RWPE1 (cell line): ENCODE measurements at regions not wholly inside any gene's neighbourhood (a gene's known extent, or its start where the extent isn't known, plus 50 kb on each side); places are given as distances from the start of the nearest gene placed in this dataset.

Experiments
- CTCF ChIA-PET: fragments of 350-600 bp; sonication (Branson Sonifier 250); formaldehyde crosslinking; extraction: SDS; loops from one replicate; lab custom pipeline; 2021; lab: Yijun Ruan, JAX
- POLR2A ChIA-PET: fragments of 400-600 bp; formaldehyde crosslinking; extraction: SDS; loops from one replicate; lab custom pipeline; 2020; ENCODE audit warnings: antibody characterized with exemption; ENCODE audit not compliant: low non-redundant PET; lab: Yijun Ruan, JAX
- DNase-seq: peaks from one replicate; pipeline ENCODE4 v3.0.0; 2012; ENCODE audit warnings: low spot score
- H3K27ac ChIP-seq: fragments of 450-650 bp; 2 replicates; pipeline ENCODE4 v1.5.1; 2017
- TF ChIP-seq, protein P1 (sequence below): fragments of 450-650 bp; conservative IDR thresholded peaks from 2 replicates; pipeline ENCODE4 v1.5.1; 2017; ENCODE audit warnings: low read depth, mild to moderate bottlenecking

DNA sequence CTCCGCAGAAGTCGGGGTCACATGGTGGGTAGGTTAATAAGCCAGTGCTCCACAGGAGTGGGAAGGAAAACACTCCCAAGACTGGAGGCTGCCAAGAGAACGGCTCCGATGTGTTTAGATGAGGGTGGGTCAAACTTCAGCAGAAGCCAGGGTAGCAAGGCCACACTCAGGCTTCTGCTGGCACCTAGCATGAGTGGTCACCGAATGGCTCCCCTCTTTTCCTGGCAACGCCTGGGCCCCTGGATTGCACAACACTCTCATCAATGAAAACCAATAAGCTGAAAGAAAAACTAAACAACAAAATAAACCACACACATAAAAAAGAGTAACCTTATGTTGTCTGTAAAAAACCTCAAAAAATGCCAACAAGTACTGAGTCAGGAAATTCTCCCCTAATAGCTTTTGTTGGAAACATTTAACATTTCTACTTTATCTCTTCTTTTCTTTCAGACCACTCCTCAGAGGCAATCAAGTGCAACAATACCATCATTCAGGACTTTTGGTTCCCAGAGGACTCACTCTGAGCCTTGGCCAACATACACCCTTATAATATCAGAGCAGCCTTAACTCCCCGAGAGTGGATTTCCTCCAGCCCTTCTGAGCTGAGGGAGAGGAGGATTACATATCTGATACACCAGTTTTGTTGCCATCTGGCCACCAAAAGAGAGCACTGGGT, 279.9 kb downstream of the ENC1 start:
- CTCF ChIA-PET = no interaction called here

DNA sequence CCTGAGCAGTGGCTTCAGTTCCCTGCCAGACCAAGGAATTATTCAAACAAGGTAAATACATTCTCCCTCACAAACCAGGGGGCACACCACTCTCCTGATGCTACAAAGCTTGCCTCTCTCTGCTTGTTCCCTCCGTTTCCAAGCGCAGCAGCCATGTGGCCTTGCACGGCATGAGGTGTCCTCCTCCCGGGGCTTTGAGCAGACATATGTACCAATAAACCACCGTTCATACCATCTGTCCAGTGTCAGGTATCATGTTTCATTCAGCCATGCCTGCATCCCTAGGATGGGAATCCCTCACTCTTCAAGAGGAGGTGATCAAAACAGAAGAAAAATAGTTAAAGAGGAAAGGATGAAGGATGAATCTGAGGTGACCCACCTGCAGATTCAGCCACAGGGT, 282.7 kb downstream of the ENC1 start:
- DNase-seq = no peak
- CTCF ChIA-PET = no interaction called here
- H3K27ac ChIP-seq = no peak overlapping the region
- TF ChIP-seq, protein P1, sequence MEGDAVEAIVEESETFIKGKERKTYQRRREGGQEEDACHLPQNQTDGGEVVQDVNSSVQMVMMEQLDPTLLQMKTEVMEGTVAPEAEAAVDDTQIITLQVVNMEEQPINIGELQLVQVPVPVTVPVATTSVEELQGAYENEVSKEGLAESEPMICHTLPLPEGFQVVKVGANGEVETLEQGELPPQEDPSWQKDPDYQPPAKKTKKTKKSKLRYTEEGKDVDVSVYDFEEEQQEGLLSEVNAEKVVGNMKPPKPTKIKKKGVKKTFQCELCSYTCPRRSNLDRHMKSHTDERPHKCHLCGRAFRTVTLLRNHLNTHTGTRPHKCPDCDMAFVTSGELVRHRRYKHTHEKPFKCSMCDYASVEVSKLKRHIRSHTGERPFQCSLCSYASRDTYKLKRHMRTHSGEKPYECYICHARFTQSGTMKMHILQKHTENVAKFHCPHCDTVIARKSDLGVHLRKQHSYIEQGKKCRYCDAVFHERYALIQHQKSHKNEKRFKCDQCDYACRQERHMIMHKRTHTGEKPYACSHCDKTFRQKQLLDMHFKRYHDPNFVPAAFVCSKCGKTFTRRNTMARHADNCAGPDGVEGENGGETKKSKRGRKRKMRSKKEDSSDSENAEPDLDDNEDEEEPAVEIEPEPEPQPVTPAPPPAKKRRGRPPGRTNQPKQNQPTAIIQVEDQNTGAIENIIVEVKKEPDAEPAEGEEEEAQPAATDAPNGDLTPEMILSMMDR = no peak
- POLR2A ChIA-PET = no interaction called here

More for the DNA sequence above, 279.9 kb downstream of the ENC1 start:
- no peak overlapping the region for H3K27ac ChIP-seq
- no peak for DNase-seq
- TF ChIP-seq, protein P1 = no peak
- POLR2A ChIA-PET = no interaction called here

DNA sequence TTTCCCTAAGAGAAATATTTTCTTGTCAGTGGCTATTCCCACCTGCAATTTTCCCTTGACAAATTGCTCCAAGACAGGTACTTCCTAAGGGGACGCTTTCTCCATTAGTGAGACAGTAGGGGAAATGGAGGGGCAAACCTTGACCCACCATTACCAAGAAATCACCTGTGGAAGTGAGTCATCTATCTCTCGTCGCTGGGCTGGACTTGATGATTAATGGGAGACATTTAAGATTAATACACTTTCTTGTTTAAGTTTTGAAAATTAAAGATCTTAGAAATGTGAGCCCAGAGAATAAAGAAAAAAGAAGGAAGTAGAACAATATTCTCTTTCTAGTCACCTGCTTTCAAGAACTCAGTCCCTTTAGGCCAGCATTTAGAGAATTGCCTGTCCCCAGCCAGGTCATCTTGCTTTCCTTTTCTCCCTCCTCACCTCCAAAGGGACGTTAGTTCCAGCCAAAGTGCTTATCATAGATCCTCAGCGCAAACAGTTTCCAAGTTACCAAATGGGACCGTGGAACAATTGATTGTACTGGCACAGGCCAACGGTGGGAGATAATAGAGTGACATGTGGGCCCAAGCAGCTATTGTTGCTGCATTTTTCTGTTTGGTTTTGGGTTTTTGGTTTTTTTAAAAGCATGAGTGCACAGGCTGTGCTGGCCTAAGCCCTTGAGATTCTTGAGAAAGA, 284.4 kb downstream of the ENC1 start:
- POLR2A ChIA-PET = no interaction called here
- CTCF ChIA-PET = no interaction called here
- no peak overlapping the region for H3K27ac ChIP-seq
- TF ChIP-seq, protein P1 = no peak
- DNase-seq = no peak

DNA sequence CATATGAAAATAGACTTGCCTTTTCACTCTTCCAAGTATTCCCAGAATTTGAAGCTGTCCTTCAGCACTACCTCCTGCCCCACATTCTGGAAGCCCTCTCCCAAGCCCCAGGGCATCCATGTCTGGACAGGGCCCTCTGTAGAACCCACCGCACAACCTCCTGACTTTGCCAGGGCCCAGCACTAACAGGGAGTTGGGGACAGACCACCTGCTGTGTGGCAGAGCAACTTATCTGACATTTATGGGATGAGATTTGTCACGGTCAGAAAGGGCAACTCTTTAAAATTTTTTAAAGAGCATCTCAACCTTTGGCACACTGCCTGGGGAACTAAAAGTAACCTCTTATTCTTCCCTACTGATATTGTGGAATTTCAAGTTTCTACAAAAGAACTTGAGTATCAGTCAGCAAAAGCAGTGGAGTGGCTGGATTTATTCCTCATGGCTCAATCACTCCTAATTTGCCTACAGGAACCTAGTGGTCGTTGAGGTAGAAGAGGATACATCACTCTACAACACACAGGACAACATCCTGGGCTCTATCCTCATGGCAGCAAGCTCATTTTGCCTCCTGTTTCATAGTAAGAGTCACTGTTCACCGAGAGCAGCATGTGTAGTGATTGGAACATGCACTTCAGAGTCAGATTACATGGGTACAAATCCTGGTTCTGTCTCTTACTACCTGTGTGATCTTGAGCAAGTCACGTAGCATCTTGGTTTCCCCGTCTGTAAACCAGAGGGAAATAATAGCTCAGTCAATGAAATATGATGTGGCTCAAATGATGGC, 285.3 kb downstream of the ENC1 start:
- DNase-seq = no peak
- CTCF ChIA-PET = no interaction called here
- H3K27ac ChIP-seq = no peak overlapping the region
- POLR2A ChIA-PET = no interaction called here
- TF ChIP-seq, protein P1 = no peak

DNA sequence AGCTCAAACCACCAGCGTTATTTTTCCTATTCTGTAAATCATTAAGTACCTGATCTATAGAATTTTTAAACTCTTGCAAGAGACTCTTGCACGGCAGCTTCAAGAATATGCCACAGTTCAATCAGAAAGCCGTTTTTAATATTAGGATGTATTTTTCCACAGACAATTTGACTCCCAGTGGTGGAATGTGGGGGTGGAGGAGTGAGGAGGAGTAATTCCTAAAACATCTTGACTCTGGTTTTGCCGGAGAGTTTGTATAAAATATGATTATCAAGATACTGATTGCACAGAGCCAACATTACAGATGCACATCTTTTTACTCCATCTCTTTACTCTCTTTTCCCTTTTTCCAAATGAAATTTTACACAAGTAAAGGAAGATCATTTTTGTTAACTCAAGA, 288.3 kb downstream of the ENC1 start:
- H3K27ac ChIP-seq = no peak overlapping the region
- no peak for DNase-seq
- POLR2A ChIA-PET = no interaction called here
- CTCF ChIA-PET = interaction anchor here (0.5 to 0.9 kb wide), 3 partner anchors 17 to 288 kb away, joined by 3 to 4 read pairs (median 4); no protein-coding TSS in a partner anchor
- TF ChIP-seq, protein P1 = no peak

DNA sequence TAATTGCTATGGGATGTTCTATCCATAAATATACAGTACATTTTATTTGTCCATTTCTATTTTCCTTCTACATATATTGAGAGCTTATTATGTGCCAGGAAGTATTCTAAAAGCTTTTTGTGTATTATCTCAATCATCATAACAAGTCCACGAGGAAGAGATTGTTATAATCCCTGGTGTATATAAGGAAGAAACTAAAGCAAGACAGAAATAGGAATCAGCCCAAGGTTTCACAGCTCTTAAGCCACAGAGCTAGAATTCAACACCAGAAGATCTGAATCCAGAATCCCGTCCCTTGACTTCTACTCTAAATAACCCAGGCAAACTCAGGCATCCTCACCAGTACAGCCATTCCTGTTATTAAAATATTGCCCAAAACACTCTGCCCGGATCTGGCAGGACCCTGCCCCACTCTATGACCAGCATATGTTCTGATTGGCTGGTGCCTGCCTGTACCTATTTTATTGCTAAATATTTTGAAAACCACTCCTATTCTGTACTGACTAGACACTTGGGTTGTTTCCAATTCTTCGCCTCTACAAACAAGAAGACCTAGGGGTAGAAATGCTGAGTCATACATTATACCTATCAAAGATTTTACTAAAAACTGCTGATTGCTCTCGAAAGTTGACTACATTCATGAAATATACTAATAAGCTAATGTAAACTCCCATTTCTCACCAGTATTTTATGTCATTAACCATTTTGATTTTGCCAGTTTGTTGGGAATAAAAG, 297.4 kb downstream of the ENC1 start:
- peak; percentile 97 for DNase-seq
- ChIA-PET CTCF (no interaction called here), POLR2A (no interaction called here)
- TF ChIP-seq, protein P1 = no peak
- H3K27ac ChIP-seq = no peak overlapping the region
